ENCODE measurements at regions not wholly inside any gene's neighbourhood (a gene's known extent, or its start where the extent isn't known, plus 50 kb on each side); places are given as distances from the start of the nearest gene placed in this dataset.

DNA sequence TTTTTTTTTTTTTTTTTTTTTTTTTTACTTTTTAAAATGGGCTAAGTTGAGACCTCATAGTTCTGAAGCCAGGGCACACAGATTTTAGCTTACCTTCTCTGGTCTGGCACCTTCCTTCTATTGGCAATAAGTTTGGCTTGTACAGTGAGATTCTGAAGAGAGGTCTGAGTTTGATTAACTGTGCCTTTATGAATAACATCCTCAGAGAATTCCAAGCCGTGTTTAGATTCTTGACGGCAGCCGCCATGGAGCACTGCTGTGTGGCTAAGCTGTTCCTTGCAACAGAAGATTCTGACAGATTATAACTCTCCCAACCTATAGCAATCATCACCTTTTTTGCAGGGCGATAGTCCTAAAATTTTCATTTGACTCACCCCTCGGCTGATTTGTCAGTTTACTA is 354.9 kb upstream of the FAR2 start:
- no peak overlapping the region for H3K4me3 ChIP-seq (ENCODE audit: control insufficient read depth in 2 of 3, extremely low read depth in 1 of 3, insufficient read depth in 2 of 3, low read depth in 1 of 3, low read length in 3 of 3)
- no peak overlapping the region for H3K9ac ChIP-seq (ENCODE audit: control insufficient read depth, extremely low read depth, insufficient read depth, low read length)
- no peak for DNase-seq (ENCODE audit: low read depth, low spot score)

DNA sequence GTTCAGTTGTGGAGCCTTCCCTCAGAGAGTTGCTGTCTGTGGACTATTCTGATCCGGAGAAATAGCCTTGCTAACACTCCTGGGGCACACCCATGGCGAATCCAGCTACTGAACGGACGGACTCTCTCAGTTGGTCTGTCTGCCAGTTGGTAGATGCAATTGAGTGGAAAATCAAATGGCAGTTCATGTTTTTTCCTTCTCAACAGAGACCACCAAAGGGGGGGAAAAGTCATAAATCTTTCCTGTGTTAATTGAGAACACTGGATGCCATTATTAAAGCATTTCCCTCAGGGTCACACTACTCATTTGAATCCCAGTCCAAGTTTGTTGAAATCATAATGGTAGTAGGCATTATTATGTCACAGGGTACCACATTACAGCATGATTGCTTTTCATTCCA is 354.3 kb upstream of the FAR2 start:
- Histone ChIP-seq H2AFZ (ENCODE audit: control insufficient read depth, low read length) (no peak overlapping the region), H3K36me3 (ENCODE audit: control insufficient read depth in 2 of 2, extremely low read depth in 1 of 2, insufficient read depth in 2 of 2, low read length in 2 of 2) (no peaks in the 10 kb centered on the region), H3K9me1 (ENCODE audit: control insufficient read depth, extremely low read depth, insufficient read depth, low read length) (no peaks in the 10 kb centered on the region), H3K27ac (ENCODE audit: control insufficient read depth, insufficient read depth, low read length) (no peak overlapping the region), H3K9ac (ENCODE audit: control insufficient read depth, extremely low read depth, insufficient read depth, low read length) (no peak overlapping the region), H3K4me3 (ENCODE audit: control insufficient read depth in 2 of 3, extremely low read depth in 1 of 3, insufficient read depth in 2 of 3, low read depth in 1 of 3, low read length in 3 of 3) (no peak overlapping the region), H3K27me3 (ENCODE audit: control insufficient read depth, extremely low read depth, insufficient read depth, low read length) (no peaks in the 10 kb centered on the region), H3K79me2 (ENCODE audit: control insufficient read depth, insufficient read depth, low read length) (no peaks in the 10 kb centered on the region), H3K9me3 (ENCODE audit: control insufficient read depth, low read depth, low read length) (no peaks in the 10 kb centered on the region), H3K4me2 (ENCODE audit: control insufficient read depth, extremely low read depth, insufficient read depth, low read depth, low read length) (no peak overlapping the region), H4K20me1 (ENCODE audit: control insufficient read depth, extremely low read depth, insufficient read depth, low read length) (no peaks in the 10 kb centered on the region), H3K4me1 (ENCODE audit: control insufficient read depth, extremely low read depth, insufficient read depth, low read length) (no peaks in the 10 kb centered on the region)
- TF ChIP-seq, protein P1, sequence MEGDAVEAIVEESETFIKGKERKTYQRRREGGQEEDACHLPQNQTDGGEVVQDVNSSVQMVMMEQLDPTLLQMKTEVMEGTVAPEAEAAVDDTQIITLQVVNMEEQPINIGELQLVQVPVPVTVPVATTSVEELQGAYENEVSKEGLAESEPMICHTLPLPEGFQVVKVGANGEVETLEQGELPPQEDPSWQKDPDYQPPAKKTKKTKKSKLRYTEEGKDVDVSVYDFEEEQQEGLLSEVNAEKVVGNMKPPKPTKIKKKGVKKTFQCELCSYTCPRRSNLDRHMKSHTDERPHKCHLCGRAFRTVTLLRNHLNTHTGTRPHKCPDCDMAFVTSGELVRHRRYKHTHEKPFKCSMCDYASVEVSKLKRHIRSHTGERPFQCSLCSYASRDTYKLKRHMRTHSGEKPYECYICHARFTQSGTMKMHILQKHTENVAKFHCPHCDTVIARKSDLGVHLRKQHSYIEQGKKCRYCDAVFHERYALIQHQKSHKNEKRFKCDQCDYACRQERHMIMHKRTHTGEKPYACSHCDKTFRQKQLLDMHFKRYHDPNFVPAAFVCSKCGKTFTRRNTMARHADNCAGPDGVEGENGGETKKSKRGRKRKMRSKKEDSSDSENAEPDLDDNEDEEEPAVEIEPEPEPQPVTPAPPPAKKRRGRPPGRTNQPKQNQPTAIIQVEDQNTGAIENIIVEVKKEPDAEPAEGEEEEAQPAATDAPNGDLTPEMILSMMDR (optimal IDR thresholded peaks at IDR 0.05 in 1 of 3, IDR thresholded peaks at IDR 0.05 in 1 of 3, conservative IDR thresholded peaks at IDR 0.05 in 1 of 3; ENCODE audit: extremely low read depth in 1 of 3, insufficient read depth in 2 of 3, low read length in 3 of 3) = no peak
- no peak for TF ChIP-seq EZH2 (IDR thresholded peaks at IDR 0.05; ENCODE audit: low read length)
- no peak for FAIRE-seq
- no peak for DNase-seq (ENCODE audit: low read depth, low spot score)
- dilution Hi-C loops (cut with MboI; ENCODE audit: extremely low pct_ligation_motif_present, low sequenced_read_pairs) = no loop called here

More for the DNA sequence above, 354.9 kb upstream of the FAR2 start:
- dilution Hi-C loops (cut with MboI; ENCODE audit: extremely low pct_ligation_motif_present, low sequenced_read_pairs) = no loop called here
- no peaks in the 10 kb centered on the region for H3K4me1 ChIP-seq (ENCODE audit: control insufficient read depth, extremely low read depth, insufficient read depth, low read length)
- H3K9me1 ChIP-seq (ENCODE audit: control insufficient read depth, extremely low read depth, insufficient read depth, low read length) = no peaks in the 10 kb centered on the region
- H3K27me3 ChIP-seq (ENCODE audit: control insufficient read depth, extremely low read depth, insufficient read depth, low read length) = no peaks in the 10 kb centered on the region
- H3K36me3 ChIP-seq (ENCODE audit: control insufficient read depth in 2 of 2, extremely low read depth in 1 of 2, insufficient read depth in 2 of 2, low read length in 2 of 2) = no peaks in the 10 kb centered on the region
- no peaks in the 10 kb centered on the region for H3K79me2 ChIP-seq (ENCODE audit: control insufficient read depth, insufficient read depth, low read length)
- no peaks in the 10 kb centered on the region for H4K20me1 ChIP-seq (ENCODE audit: control insufficient read depth, extremely low read depth, insufficient read depth, low read length)
- no peak overlapping the region for H3K27ac ChIP-seq (ENCODE audit: control insufficient read depth, insufficient read depth, low read length)
- no peak for TF ChIP-seq EZH2 (IDR thresholded peaks at IDR 0.05; ENCODE audit: low read length)
- TF ChIP-seq, protein P1 (optimal IDR thresholded peaks at IDR 0.05 in 1 of 3, IDR thresholded peaks at IDR 0.05 in 1 of 3, conservative IDR thresholded peaks at IDR 0.05 in 1 of 3; ENCODE audit: extremely low read depth in 1 of 3, insufficient read depth in 2 of 3, low read length in 3 of 3) = no peak
- no peak overlapping the region for H2AFZ ChIP-seq (ENCODE audit: control insufficient read depth, low read length)
- no peak overlapping the region for H3K4me2 ChIP-seq (ENCODE audit: control insufficient read depth, extremely low read depth, insufficient read depth, low read depth, low read length)
- no peaks in the 10 kb centered on the region for H3K9me3 ChIP-seq (ENCODE audit: control insufficient read depth, low read depth, low read length)
- FAIRE-seq = no peak

Measured in keratinocyte (primary cell).